ENCODE measurements at regions not wholly inside any gene's neighbourhood (a gene's known extent, or its start where the extent isn't known, plus 50 kb on each side); places are given as distances from the start of the nearest gene placed in this dataset.

DNA sequence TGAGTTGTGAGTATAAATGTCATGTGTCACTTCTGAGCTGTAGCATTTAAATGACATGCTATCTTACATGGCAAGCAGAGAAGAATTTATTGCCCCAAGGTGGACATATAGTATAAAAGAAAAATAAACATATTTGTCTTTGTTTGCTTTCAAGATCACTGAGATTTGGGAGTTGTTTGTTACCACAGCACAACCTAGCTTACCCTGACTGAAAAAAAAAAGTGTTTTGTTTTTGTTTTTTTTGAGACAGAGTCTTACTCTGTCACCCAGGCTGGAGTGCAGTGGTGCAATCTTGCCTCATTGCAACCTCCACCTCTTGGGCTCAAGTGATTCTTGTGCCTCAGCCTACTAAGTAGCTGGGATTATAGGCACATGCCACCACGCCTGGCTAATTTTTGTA lies 596.5 kb downstream of the MED13L start:
- TF ChIP-seq, protein P1, sequence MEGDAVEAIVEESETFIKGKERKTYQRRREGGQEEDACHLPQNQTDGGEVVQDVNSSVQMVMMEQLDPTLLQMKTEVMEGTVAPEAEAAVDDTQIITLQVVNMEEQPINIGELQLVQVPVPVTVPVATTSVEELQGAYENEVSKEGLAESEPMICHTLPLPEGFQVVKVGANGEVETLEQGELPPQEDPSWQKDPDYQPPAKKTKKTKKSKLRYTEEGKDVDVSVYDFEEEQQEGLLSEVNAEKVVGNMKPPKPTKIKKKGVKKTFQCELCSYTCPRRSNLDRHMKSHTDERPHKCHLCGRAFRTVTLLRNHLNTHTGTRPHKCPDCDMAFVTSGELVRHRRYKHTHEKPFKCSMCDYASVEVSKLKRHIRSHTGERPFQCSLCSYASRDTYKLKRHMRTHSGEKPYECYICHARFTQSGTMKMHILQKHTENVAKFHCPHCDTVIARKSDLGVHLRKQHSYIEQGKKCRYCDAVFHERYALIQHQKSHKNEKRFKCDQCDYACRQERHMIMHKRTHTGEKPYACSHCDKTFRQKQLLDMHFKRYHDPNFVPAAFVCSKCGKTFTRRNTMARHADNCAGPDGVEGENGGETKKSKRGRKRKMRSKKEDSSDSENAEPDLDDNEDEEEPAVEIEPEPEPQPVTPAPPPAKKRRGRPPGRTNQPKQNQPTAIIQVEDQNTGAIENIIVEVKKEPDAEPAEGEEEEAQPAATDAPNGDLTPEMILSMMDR (IDR thresholded peaks at IDR 0.05) = no peak
- Mint-ChIP-seq H3K27ac (no peak overlapping the region), H3K36me3 (ENCODE audit: low read depth) (no peaks in the 10 kb centered on the region), H3K4me3 (no peak overlapping the region), H3K9me3 (no peaks in the 10 kb centered on the region), H3K27me3 (ENCODE audit: insufficient read depth) (peaks cover 2% of the 10 kb centered on the region), H3K4me1 (ENCODE audit: low read depth) (peaks cover 8% of the 10 kb centered on the region; the same call in 1 of the 2 replicates)
- DNase-seq = no peak

DNA sequence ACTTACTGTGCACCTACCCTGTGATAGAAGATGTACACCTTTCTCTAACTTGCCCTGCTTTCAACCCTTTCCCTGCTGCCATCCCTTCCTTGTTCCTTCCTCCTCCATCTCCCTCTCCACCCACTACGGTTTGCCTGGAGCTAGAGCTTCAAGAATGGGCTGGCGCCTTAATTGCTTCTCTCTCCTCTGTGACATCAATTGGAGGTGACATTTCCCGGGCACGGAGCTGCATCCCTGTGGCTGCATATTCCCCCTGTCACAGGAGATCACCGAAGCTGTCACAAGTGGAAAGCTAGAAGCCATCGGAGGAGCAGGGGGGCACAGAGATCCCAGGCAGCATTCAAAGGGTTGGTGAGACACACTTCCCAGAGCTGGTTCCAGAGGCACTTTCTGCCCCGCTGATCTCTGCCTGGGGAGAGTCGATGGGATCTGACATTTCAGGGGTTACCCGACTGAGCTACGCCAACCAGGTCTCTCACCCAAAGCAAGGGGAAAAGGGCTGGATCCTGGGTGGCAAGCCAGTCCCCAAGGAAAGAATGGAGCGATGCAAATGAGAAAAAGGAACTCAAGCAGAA lies 604.9 kb downstream of the MED13L start:
- H3K27ac Mint-ChIP-seq = no peak overlapping the region
- H3K4me1 Mint-ChIP-seq (ENCODE audit: low read depth) = no peaks in the 10 kb centered on the region
- H3K9me3 Mint-ChIP-seq = no peaks in the 10 kb centered on the region
- no peak for DNase-seq
- TF ChIP-seq, protein P1 (IDR thresholded peaks at IDR 0.05) = no peak
- peaks cover 10% of the 10 kb centered on the region for H3K27me3 Mint-ChIP-seq (ENCODE audit: insufficient read depth)
- no peak overlapping the region for H3K4me3 Mint-ChIP-seq
- no peaks in the 10 kb centered on the region for H3K36me3 Mint-ChIP-seq (ENCODE audit: low read depth)

DNA sequence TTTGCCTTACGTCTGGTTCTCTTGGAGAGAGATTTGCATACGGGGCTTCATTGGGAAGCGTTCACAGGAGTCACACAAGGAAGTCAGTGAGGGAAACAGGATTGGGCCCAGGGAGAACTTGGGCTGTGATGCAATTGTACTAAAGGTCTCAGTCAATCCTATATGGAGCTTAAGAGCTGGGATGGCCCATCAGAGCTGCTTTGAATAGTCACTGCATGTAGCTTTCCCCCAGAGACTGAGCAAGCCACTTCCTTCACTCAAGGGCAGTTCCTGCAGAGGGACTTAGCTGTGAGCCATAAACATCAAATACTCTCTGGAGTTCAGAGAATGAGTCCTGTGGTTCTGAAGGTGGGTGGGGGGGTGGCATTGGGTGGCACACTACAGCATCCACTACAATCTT lies 605.4 kb downstream of the MED13L start:
- Mint-ChIP-seq H3K36me3 (ENCODE audit: low read depth) (no peaks in the 10 kb centered on the region), H3K9me3 (no peaks in the 10 kb centered on the region), H3K27me3 (ENCODE audit: insufficient read depth) (peaks cover 10% of the 10 kb centered on the region), H3K4me3 (no peak overlapping the region), H3K4me1 (ENCODE audit: low read depth) (no peaks in the 10 kb centered on the region), H3K27ac (no peak overlapping the region)
- no peak for DNase-seq
- TF ChIP-seq, protein P1 (IDR thresholded peaks at IDR 0.05) = no peak

DNA sequence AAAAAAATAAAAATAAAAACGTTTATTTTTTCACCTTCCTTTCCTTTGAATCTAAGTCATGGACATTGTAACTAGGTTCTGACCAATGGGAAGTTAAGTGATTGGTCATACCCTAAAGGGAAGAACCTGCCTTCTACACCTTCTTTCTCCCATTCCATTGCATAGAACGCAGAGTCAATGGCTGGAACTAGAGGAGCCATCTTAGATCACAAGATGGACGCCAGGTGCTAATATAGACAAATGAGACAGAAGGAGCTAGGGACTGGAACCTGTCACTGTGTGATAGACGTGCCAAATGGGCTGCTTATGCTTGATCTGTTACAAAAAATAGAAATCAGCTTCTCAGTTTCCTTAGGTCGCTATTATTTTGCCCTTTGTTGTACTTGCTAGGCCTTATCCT lies 606.6 kb downstream of the MED13L start:
- TF ChIP-seq, protein P1 (IDR thresholded peaks at IDR 0.05) = no peak
- DNase-seq = no peak
- Mint-ChIP-seq H3K9me3 (no peaks in the 10 kb centered on the region), H3K27ac (no peak overlapping the region), H3K4me1 (ENCODE audit: low read depth) (no peaks in the 10 kb centered on the region), H3K36me3 (ENCODE audit: low read depth) (no peaks in the 10 kb centered on the region), H3K27me3 (ENCODE audit: insufficient read depth) (peaks cover 7% of the 10 kb centered on the region), H3K4me3 (no peak overlapping the region)

DNA sequence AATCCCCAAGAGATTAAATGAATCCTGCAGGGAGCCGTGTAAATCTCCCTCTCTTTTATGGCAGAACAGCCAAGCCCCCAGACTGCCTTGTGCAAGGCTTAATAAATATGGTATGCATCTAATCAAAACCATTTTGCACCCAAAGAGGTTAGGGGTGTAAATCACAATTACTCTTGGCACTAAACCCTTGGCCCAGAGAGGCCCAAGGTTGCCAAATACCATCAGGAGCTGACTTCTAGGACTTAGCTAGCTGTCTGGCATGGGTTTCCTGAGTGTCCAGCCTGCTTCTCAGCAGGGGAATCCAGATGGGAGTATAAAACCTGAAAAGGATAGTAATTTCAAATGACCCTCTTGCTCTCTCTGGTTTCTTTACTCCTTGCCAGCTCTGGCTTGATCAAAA lies 610.4 kb downstream of the MED13L start:
- no peak overlapping the region for H3K4me3 Mint-ChIP-seq
- H3K27me3 Mint-ChIP-seq (ENCODE audit: insufficient read depth) = no peaks in the 10 kb centered on the region; the same call in 1 of the 2 replicates
- no peaks in the 10 kb centered on the region for H3K4me1 Mint-ChIP-seq (ENCODE audit: low read depth)
- H3K9me3 Mint-ChIP-seq = no peaks in the 10 kb centered on the region
- TF ChIP-seq, protein P1 (IDR thresholded peaks at IDR 0.05) = no peak
- no peaks in the 10 kb centered on the region for H3K36me3 Mint-ChIP-seq (ENCODE audit: low read depth)
- H3K27ac Mint-ChIP-seq = no peak overlapping the region
- DNase-seq = no peak

DNA sequence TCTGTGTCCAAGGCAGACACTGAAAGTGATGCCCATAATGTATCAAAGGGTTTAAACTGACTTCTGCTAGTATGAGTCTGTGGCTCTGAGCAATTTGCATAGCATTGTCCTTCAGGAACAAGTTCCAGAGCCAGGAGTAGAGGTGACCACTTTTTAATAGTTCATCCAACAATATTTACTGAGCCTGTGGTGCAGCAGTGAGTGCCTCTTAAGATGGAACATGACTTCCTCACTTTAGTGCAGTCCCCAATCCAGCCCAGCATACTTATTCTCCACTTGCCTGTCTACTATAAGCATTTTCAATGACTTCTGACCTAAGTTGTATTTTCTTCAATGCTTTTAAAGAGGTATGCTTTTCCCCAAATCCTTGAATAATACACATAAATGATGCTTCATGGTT lies 611.3 kb downstream of the MED13L start:
- Mint-ChIP-seq H3K27ac (no peak overlapping the region), H3K36me3 (ENCODE audit: low read depth) (no peaks in the 10 kb centered on the region), H3K4me3 (no peak overlapping the region), H3K9me3 (no peaks in the 10 kb centered on the region), H3K27me3 (ENCODE audit: insufficient read depth) (no peaks in the 10 kb centered on the region; the same call in 1 of the 2 replicates), H3K4me1 (ENCODE audit: low read depth) (peaks cover 3% of the 10 kb centered on the region)
- DNase-seq = no peak
- TF ChIP-seq, protein P1 (IDR thresholded peaks at IDR 0.05) = no peak
